GM21786 (cell line): ENCODE measurements at regions not wholly inside any gene's neighbourhood (a gene's known extent, or its start where the extent isn't known, plus 50 kb on each side); places are given as distances from the start of the nearest gene placed in this dataset.

Experiments used
- ATAC-seq: cut with Tn5 transposase; IDR thresholded peaks from one replicate; pipeline ENCODE4 v1.9.1; 2021; ENCODE audit not compliant: unreplicated experiment

DNA sequence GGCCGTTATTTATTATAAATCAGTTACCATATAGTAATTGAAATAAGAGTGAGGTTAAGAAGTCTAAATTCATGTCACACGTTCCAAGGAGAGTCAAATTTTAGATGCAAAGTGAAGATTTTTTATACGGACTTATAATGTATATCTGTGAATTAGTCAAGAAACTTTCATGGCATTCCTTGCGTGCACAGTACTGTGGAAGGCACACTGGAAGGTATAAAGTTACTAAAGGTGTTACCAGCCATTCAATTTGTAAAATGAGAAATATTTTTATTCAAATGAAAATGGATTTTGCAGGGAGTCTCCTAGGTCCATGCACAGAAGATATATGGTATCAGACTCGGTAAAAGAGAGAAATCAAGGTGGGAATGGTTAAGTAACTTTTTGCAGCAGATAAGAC, 408.1 kb upstream of the CTNND2 start:
- ATAC-seq, result no peak

DNA sequence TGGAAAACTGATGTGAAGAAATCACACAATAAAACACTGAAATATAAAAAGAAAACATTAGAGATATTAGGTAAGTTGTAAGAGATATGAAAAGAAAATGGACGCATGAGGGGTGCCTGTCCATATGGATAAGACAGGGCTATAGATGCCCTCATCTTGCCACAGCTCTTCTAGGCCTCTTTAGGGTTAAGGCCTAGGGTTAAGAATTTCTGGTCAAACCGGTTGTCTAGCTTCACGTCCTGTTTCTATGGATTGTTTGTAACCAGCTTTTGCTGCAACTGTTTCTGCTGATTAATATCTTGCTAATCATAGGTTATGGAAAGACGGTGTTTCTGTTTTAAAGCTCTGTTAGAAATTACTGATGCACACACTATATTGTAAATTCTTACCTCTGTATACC, 389.9 kb upstream of the CTNND2 start:
- no peak for ATAC-seq

GRCh38 chr5:12292610-12293204, 388.5 kb upstream of the CTNND2 start:
- ATAC-seq, result no peak

- ATAC-seq, result no peak
Observed at GRCh38 chr5:12284604-12285003, 380.4 kb upstream of the CTNND2 start.

DNA sequence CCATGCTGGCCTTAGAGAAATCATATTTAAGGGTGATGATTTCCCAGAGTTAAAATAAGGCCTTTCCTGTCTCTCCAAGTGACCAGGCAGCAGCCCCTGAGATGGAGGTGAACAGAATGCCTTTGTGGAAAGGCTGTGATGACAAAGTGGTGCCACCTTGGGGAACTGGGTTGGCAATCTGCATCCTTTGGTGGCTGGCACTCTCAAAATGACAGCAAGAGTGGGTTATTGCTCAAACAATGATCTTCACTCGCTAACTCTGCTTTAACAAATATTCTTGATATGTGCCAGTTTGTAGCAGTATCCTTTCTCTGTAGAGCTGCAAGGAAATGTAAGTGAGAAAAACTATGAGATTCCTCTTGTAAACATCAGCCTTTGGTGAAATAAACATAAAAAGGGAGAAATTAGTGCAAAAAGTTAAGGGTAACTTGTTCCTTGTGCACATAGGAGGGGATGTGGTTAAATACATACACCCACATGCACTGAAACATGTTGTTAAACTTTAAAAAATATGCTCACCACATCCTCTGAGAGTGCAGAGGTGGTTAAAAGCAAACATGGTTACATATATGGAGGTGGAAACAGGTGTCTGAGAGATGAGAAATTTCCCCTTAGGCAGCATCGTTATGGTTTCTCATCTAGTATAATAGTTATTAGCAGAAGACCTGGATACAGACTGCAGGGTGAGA, 373.4 kb upstream of the CTNND2 start:
- ATAC-seq, result peak; percentile 95

DNA sequence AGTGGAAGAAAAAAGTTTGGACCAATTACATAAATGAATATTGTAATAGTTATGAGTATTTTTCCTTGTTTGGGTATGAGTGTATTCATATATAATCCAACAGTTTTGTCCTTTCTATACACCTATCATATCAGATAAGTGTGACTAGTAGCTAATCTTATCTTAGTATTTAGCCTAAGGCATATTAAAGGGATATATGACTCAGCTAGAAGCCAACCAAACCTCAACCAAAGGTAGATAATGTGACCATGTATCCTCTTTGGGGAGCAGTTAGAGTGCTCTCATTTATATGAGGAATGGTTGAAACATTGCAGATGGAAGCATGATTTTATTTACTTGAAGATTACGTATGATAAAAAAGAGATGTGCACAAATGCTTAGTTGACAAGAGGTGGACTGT, 370.0 kb upstream of the CTNND2 start:
- ATAC-seq, result no peak

GRCh38 chr5:12272389-12272788, 368.1 kb upstream of the CTNND2 start:
- ATAC-seq, result no peak

DNA sequence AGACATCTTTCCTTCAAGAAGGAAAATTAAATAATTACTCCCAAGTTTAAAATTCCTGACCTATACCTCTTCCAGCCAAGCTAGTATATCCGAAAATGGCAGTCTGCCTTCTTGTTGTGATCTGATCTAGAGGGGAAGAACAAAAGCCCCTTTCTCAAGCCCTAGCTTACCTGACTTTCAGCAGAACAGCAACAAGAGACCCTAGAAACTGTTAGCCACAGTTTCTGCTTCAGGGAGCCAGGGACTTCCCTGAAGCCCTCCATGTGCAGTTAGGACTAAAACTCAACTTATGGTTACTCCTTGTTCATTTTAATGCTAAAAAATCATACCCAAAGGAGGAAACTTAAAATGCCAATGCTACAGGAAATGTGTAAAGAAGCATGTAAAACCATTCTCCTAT, 366.7 kb upstream of the CTNND2 start:
- ATAC-seq, result no peak

- ATAC-seq, result no peak
Observed at GRCh38 chr5:12269164-12269563, 364.9 kb upstream of the CTNND2 start.

DNA sequence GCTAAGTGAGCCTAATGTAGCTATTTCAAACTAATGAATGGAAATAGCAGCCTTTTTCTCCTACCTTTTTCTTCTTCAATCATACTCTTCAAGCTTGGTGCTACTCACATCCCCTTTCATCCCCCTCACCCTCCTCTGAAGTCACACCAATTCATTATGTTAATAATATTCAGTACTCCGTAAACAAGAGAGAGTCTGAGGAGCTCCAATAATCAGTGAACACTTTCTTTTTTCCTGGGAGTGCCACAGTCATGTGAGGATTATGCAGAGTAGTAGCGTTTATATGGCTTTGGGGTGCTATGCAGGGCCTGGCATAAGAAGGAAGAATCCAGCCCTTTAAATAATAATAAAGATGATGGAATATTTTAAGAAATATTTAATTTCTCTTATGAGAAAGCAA, 354.3 kb upstream of the CTNND2 start:
- no peak for ATAC-seq

DNA sequence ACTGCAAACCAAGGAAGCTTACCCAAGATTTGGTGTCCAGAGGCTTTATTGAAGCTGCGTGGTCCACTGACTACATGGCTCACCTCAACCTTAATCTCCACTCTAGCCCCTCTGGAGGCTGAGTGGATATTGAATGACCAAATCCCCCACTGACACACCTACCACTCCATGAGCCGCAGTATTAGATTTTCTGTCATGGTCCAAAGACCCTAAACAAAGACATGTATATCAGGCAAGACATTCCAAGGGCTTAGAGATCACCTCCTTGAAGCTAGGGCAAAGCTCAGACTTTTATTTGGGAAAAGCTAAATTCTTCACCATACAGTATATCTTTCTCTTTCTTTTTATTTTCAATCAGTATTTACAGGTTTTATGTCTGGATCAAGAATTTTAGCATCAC, 346.2 kb upstream of the CTNND2 start:
- no peak for ATAC-seq

DNA sequence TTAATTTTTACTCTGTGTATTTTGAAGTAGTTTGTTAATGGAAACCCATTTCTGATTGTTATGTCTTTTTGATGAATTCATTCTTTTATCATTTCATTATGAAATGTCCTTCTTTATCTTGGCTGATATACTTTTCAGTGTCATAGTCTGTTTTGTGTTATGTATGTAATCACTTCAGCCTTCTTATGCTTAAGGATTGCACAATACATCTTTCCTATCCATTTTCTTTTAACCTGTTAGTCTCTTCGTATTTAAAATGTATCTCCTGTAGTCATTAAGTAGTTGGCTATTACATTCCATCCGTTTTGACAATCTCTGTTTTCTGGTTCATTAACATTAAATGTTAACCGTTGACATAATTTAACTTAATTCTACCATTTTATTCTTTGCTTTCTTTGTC, 344.6 kb upstream of the CTNND2 start:
- ATAC-seq, result no peak

- no peak for ATAC-seq
Observed at GRCh38 chr5:12246036-12246435, 341.8 kb upstream of the CTNND2 start.

DNA sequence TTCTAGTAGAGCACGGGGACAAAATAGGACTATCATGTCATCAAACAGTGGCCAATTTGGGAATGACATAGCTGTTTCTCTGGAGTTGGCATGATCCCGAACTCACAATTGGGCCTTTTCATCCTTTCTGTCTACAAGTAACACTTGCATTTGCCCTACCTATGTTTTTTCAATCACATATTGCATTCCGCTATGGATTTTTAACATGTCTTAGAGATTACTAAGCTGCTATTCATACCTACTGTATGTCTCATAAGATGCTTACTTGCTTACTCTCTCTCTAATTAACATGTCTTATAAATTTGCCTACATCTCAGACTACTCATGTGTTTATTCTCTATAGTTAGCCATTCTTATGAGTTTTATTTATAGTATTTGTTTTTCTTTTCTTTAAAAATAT, 341.2 kb upstream of the CTNND2 start:
- ATAC-seq, result no peak

GRCh38 chr5:12242950-12243888, 339.0 kb upstream of the CTNND2 start:
- peak; percentile 57 for ATAC-seq

GRCh38 chr5:12237837-12238575, 333.8 kb upstream of the CTNND2 start:
- no peak for ATAC-seq

GRCh38 chr5:12230659-12231058, 326.4 kb upstream of the CTNND2 start:
- no peak for ATAC-seq

DNA sequence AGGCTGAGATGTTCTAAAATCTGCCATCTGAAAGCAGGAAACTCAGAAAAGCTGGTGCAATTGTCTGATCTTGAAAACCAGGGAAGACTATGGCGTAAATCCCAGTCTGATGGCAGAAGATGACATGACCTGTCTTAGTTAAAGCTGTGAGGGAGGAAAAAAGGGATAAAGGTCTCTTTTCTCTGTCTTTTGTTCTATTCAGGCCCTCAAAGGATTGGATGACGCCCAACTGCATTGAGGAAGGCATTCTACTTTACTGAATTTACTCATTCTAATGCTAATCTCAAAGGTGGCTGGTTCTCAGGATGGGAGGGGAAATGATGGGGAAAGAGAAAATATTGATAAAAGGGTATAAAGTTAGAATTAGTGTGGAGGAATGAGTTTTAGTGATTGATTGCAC, 312.8 kb upstream of the CTNND2 start:
- no peak for ATAC-seq

DNA sequence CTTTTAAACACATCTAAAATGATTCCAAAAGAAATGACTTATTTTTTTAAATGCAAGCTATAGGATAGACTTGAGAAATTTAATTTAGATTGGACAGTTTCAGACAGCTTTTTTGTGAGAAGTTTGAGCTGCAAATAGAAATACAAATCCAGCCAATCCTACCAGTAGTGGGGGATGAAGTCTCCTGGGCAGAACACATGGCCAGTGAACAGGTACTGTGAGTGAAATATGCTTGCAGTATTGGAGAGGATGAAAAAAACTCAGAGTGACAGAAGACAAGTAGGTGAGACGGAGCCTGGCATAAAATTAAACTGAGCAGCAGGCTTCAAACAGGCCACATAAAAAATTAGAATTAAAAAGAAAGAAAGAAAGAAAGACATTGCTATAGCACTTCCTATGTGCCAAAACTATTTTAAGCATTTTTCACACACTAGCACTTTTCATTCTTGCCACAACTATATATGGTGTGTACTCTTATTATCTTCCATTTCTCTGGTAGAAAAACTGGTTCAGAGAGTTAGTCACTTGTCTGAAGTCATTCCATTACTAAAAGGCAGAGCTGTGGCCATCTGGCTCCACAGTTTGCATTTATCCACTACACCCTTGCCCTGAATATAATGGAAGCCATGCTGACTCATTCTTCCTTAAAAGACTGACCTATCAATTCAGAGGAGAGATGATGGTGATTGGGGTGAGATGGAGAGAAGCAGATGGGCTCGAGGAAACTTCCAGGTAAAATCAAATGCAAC, 310.2 kb upstream of the CTNND2 start:
- no peak for ATAC-seq

- ATAC-seq, result no peak
Observed at GRCh38 chr5:12208366-12209100, 304.3 kb upstream of the CTNND2 start.
